ENCODE measurements at regions not wholly inside any gene's neighbourhood (a gene's known extent, or its start where the extent isn't known, plus 50 kb on each side); places are given as distances from the start of the nearest gene placed in this dataset.

- dilution Hi-C loops (cut with MboI; ENCODE audit: extremely low pct_ligation_motif_present, low sequenced_read_pairs) = no loop called here
- no peak overlapping the region for H3K4me2 ChIP-seq (ENCODE audit: control insufficient read depth, extremely low read depth, insufficient read depth, low read depth, low read length)
- no peaks in the 10 kb centered on the region for H3K9me1 ChIP-seq (ENCODE audit: control insufficient read depth, extremely low read depth, insufficient read depth, low read length)
- H2AFZ ChIP-seq (ENCODE audit: control insufficient read depth, low read length) = no peak overlapping the region
- H3K9me3 ChIP-seq (ENCODE audit: control insufficient read depth, low read depth, low read length) = no peaks in the 10 kb centered on the region
- H3K4me3 ChIP-seq (ENCODE audit: control insufficient read depth in 2 of 3, extremely low read depth in 1 of 3, insufficient read depth in 2 of 3, low read depth in 1 of 3, low read length in 3 of 3) = no peak overlapping the region
- no peaks in the 10 kb centered on the region for H3K36me3 ChIP-seq (ENCODE audit: control insufficient read depth in 2 of 2, extremely low read depth in 1 of 2, insufficient read depth in 2 of 2, low read length in 2 of 2)
- no peak overlapping the region for H3K27ac ChIP-seq (ENCODE audit: control insufficient read depth, insufficient read depth, low read length)
- H3K79me2 ChIP-seq (ENCODE audit: control insufficient read depth, insufficient read depth, low read length) = no peaks in the 10 kb centered on the region
- H3K9ac ChIP-seq (ENCODE audit: control insufficient read depth, extremely low read depth, insufficient read depth, low read length) = no peak overlapping the region
- H3K4me1 ChIP-seq (ENCODE audit: control insufficient read depth, extremely low read depth, insufficient read depth, low read length) = no peaks in the 10 kb centered on the region
- FAIRE-seq (no peak), DNase-seq (ENCODE audit: low read depth, low spot score) (no peak)
- H3K27me3 ChIP-seq (ENCODE audit: control insufficient read depth, extremely low read depth, insufficient read depth, low read length) = no peaks in the 10 kb centered on the region
- TF ChIP-seq EZH2 (IDR thresholded peaks at IDR 0.05; ENCODE audit: low read length) (no peak), CTCF (optimal IDR thresholded peaks at IDR 0.05 in 1 of 3, IDR thresholded peaks at IDR 0.05 in 1 of 3, conservative IDR thresholded peaks at IDR 0.05 in 1 of 3; ENCODE audit: extremely low read depth in 1 of 3, insufficient read depth in 2 of 3, low read length in 3 of 3) (peak in 1 of 3 experiments; percentile 17)
- no peaks in the 10 kb centered on the region for H4K20me1 ChIP-seq (ENCODE audit: control insufficient read depth, extremely low read depth, insufficient read depth, low read length)
Measured at GRCh38 chr3:102745881-102746280, 311.1 kb downstream of the ZPLD1 start.

GRCh38 chr3:102747611-102748010 is 312.8 kb downstream of the ZPLD1 start:
- Histone ChIP-seq H3K4me3 (ENCODE audit: control insufficient read depth in 2 of 3, extremely low read depth in 1 of 3, insufficient read depth in 2 of 3, low read depth in 1 of 3, low read length in 3 of 3) (no peak overlapping the region), H3K4me1 (ENCODE audit: control insufficient read depth, extremely low read depth, insufficient read depth, low read length) (no peaks in the 10 kb centered on the region), H3K79me2 (ENCODE audit: control insufficient read depth, insufficient read depth, low read length) (no peaks in the 10 kb centered on the region), H3K9me3 (ENCODE audit: control insufficient read depth, low read depth, low read length) (no peaks in the 10 kb centered on the region), H3K36me3 (ENCODE audit: control insufficient read depth in 2 of 2, extremely low read depth in 1 of 2, insufficient read depth in 2 of 2, low read length in 2 of 2) (no peaks in the 10 kb centered on the region), H3K4me2 (ENCODE audit: control insufficient read depth, extremely low read depth, insufficient read depth, low read depth, low read length) (no peak overlapping the region), H3K9me1 (ENCODE audit: control insufficient read depth, extremely low read depth, insufficient read depth, low read length) (no peaks in the 10 kb centered on the region), H3K27me3 (ENCODE audit: control insufficient read depth, extremely low read depth, insufficient read depth, low read length) (no peaks in the 10 kb centered on the region), H3K27ac (ENCODE audit: control insufficient read depth, insufficient read depth, low read length) (no peak overlapping the region), H4K20me1 (ENCODE audit: control insufficient read depth, extremely low read depth, insufficient read depth, low read length) (no peaks in the 10 kb centered on the region), H2AFZ (ENCODE audit: control insufficient read depth, low read length) (no peak overlapping the region), H3K9ac (ENCODE audit: control insufficient read depth, extremely low read depth, insufficient read depth, low read length) (no peak overlapping the region)
- dilution Hi-C loops (cut with MboI; ENCODE audit: extremely low pct_ligation_motif_present, low sequenced_read_pairs) = no loop called here
- no peak for DNase-seq (ENCODE audit: low read depth, low spot score)
- no peak for FAIRE-seq
- TF ChIP-seq EZH2 (IDR thresholded peaks at IDR 0.05; ENCODE audit: low read length) = no peak

- H3K9ac ChIP-seq (ENCODE audit: control insufficient read depth, extremely low read depth, insufficient read depth, low read length) = no peak overlapping the region
- H3K36me3 ChIP-seq (ENCODE audit: control insufficient read depth in 2 of 2, extremely low read depth in 1 of 2, insufficient read depth in 2 of 2, low read length in 2 of 2) = no peaks in the 10 kb centered on the region
- dilution Hi-C loops (cut with MboI; ENCODE audit: extremely low pct_ligation_motif_present, low sequenced_read_pairs) = no loop called here
- TF ChIP-seq EZH2 (IDR thresholded peaks at IDR 0.05; ENCODE audit: low read length) (no peak), CTCF (optimal IDR thresholded peaks at IDR 0.05 in 1 of 3, IDR thresholded peaks at IDR 0.05 in 1 of 3, conservative IDR thresholded peaks at IDR 0.05 in 1 of 3; ENCODE audit: extremely low read depth in 1 of 3, insufficient read depth in 2 of 3, low read length in 3 of 3) (no peak)
- H3K4me2 ChIP-seq (ENCODE audit: control insufficient read depth, extremely low read depth, insufficient read depth, low read depth, low read length) = no peak overlapping the region
- DNase-seq (ENCODE audit: low read depth, low spot score) (no peak), FAIRE-seq (no peak)
- no peaks in the 10 kb centered on the region for H3K27me3 ChIP-seq (ENCODE audit: control insufficient read depth, extremely low read depth, insufficient read depth, low read length)
- H2AFZ ChIP-seq (ENCODE audit: control insufficient read depth, low read length) = no peak overlapping the region
- no peaks in the 10 kb centered on the region for H4K20me1 ChIP-seq (ENCODE audit: control insufficient read depth, extremely low read depth, insufficient read depth, low read length)
- no peak overlapping the region for H3K4me3 ChIP-seq (ENCODE audit: control insufficient read depth in 2 of 3, extremely low read depth in 1 of 3, insufficient read depth in 2 of 3, low read depth in 1 of 3, low read length in 3 of 3)
- no peak overlapping the region for H3K27ac ChIP-seq (ENCODE audit: control insufficient read depth, insufficient read depth, low read length)
- no peaks in the 10 kb centered on the region for H3K4me1 ChIP-seq (ENCODE audit: control insufficient read depth, extremely low read depth, insufficient read depth, low read length)
- no peaks in the 10 kb centered on the region for H3K79me2 ChIP-seq (ENCODE audit: control insufficient read depth, insufficient read depth, low read length)
- H3K9me3 ChIP-seq (ENCODE audit: control insufficient read depth, low read depth, low read length) = no peaks in the 10 kb centered on the region
- no peaks in the 10 kb centered on the region for H3K9me1 ChIP-seq (ENCODE audit: control insufficient read depth, extremely low read depth, insufficient read depth, low read length)
Measured at GRCh38 chr3:102748646-102749045, 313.8 kb downstream of the ZPLD1 start.
